IMR-90 (cell line): ENCODE measurements at regions not wholly inside any gene's neighbourhood (a gene's known extent, or its start where the extent isn't known, plus 50 kb on each side); places are given as distances from the start of the nearest gene placed in this dataset.
"Not testable (repeated sequence)": the region's sequence is repeated elsewhere in the genome, so short reads cannot be mapped to it uniquely, and the experiment has no call there.

Experiments used
- CTCF ChIP-seq: conservative IDR thresholded peaks from 2 replicates; pipeline ENCODE4 v1.5.1; 2012; ENCODE audit warnings: mild to moderate bottlenecking, low read depth, low read length, improper control_type of control experiment
- SMC3 ChIP-seq: fragments of 150-350 bp; IDR thresholded peaks from 2 replicates; pipeline ENCODE4 v1.6.1; 2016; ENCODE audit warnings: low read depth, mild to moderate bottlenecking, antibody characterized with exemption, low read length, moderate library complexity

DNA sequence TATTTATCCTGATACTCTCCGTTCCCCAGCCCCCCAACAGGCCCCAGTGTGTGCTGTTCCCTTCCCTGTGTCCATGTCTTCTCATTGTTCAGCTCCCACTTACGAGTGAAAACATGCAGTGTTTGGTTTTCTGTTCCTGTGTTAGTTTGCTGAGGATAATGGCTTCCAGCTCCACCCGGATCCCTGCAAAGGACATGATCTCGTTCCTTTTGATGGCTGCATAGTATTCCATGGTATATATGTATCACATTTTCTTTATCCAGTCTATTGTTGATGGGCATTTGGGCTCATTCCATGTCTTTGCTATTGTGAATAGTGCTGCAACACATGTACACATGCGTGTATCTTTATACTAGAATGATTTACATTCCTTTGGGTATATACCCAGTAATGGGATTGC lies 403.9 kb upstream of the PRKCQ start:
- not testable (repeated sequence) for TF ChIP-seq CTCF, SMC3
